GM18951 (cell line): ENCODE measurements at regions not wholly inside any gene's neighbourhood (a gene's known extent, or its start where the extent isn't known, plus 50 kb on each side); places are given as distances from the start of the nearest gene placed in this dataset.

Source experiments
- POLR2A ChIP-seq: IDR thresholded peaks from 4 replicates; pipeline ENCODE4 v1.6.1; 2011; ENCODE audit warnings: mild to moderate bottlenecking; ENCODE audit not compliant: insufficient read length, insufficient read depth; ENCODE audit errors: extremely low read depth
- in situ Hi-C: fragments of 300-500 bp; cut with MboI; formaldehyde crosslinking; loops from one replicate; pipeline ENCODE4 v1.12.0; 2022; ENCODE audit warnings: low sequenced_read_pairs, mixed read lengths, inconsistent platforms; ENCODE audit not compliant: unreplicated experiment

DNA sequence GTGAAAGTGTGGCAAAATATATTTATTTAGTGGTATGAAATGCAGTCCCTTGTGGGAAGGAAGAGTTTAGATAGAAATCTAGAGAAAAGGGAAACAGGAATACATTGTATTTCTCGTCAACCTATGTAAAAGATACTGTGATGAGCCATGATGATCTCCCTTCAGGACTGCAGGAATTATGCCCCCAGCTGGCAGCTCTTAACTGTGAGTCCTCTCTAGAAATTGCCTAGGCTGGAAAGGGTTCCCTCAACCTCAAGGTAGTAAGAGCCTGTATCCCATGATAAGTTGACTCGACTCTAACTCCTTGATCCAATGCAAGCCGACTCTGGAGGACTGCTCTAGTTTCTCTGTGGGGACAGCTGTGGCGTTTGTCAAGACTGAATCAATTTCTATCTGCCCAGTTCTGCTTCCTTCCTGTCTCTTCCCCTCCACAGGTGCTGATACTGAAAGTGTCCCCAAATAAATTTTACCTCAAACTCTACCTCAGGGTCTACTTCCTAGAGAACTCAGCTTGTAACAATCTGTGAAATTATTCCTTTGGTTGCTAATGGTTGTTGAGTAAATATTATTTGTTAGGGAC, 897.3 kb downstream of the METTL15 start:
- TF ChIP-seq POLR2A, result no peak
- in situ Hi-C loops, result no loop called here

DNA sequence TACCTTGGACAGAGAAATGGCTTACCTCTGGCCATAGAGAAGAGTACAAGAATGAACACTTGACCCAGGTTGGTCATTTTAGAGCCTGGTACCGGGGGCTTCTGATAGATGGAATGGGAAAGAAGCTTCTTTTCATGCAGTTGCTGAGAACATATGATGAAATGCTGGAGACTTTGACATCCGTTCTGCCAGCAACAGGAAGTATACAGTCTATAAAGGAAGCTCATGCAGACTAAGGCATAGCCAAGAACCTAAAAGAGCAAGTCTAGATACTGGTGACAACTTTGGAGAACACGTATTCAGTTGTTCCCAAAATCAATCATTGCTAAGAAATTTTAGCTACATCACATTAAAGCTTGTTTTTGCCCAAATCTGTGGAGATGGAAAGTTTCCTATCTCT, 894.6 kb downstream of the METTL15 start:
- in situ Hi-C loops, result no loop called here
- no peak for TF ChIP-seq POLR2A

DNA sequence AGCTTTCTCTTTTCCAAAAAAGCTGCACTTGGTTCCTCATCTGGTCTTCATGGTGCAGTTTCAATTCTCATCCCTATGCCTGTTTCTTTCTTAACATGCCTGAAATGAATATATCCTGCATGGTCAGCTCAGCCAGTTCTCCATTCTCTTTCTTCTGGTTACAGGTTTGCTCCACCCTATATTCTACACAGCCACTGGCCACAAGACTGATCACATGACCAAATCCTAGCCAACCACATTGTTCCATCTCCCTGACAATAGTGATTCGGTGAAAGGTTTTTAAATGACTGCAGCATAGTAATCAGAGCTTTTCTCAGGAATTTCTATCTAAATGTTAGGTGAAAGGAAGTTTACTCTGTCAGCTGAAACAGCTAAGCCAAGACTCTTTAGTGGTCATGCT, 891.4 kb downstream of the METTL15 start:
- in situ Hi-C loops, result no loop called here
- no peak for TF ChIP-seq POLR2A

DNA sequence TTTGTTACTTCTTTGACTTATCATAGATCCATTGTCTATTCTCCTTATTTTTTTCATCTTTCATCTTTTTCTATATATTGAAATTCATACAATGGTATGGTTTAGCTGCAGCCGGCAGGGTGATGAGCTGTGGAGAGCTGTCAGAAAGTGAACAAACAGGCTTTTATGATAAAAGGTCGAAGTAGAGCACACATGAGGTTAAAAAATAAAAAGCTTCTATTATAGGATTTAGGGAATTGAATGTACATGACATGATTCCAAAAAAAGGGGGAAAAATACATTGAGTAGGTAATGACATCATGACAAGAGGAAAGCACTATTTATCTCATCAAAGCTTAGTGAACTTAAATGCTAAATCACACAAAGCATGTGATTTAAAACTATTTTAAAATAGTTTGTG, 884.8 kb downstream of the METTL15 start:
- in situ Hi-C loops, result no loop called here

DNA sequence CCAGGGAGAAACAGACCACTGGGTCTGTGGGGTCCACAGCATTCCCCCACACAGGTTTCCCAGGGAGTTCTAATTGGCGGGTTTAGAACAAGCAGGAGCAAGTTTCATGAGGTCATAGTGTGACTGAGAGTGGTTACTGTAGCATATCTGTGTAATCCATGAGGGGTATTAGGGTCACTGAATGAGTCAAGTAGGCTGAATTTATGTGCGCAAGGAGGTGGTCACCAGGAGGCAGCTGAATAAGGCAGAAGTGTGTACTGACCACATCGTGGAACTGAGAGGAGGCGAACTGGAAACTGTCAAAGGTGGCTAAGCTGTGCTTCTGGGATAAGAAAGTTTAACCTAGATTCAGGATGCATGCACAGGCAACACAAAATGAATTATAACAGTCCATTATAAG, 876.0 kb downstream of the METTL15 start:
- TF ChIP-seq POLR2A, result no peak
- in situ Hi-C loops, result no loop called here

More for the DNA sequence above, 884.8 kb downstream of the METTL15 start:
- no peak for TF ChIP-seq POLR2A

DNA sequence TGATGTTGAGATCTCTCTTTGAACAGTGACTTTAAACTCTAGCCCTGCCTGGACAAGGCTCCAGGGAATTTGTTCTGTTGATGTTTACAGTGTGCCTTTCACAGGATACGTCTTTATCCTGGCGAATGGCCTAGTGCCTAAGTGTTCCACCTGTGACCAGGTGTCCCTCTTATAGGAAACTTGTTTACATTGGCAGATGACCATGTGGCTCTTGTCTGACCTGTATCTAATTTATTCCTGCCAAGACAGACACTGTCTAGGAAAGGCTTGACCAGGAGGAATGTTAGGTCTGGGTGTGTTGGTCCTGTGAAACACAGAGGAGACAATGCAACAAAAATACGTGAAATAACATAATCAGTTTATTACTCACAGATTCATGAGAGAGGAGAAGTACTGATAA, 875.6 kb downstream of the METTL15 start:
- in situ Hi-C loops, result no loop called here
- TF ChIP-seq POLR2A, result no peak

DNA sequence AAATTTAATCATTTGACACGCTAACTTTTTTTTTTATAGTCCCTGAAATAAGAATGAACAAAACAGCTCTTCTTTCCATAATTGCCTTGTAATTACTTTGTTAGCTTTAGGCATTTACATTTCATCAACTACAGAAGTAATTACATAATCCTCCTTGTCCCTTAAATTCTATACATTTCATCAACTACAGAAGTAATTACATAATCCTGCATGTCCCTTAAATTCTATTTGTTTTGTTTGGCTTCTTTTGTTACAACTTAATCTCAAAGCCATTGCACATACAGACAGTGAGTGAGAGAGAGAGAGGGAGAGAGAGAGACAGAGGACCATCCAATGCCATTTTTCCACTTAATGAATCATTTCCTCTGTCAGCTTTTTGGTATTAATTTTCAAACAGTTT, 873.2 kb downstream of the METTL15 start:
- in situ Hi-C loops, result no loop called here
- TF ChIP-seq POLR2A, result no peak

DNA sequence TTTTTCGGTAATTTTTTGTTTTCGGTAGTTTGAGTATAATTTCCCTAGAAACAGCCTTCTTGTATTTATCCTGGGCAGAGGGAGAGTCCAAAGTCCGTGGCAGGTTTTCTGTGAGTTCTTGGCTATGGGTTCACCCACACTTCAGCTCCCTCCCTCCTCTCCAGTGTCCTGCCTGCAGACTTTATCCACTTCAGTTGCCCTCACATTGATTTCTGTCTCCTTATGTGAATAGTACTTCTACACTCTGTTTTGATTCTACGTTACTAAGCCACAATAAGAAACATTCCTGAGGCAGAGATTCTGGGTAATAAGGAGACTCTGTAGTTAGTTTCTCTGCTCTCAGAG, 868.6 kb downstream of the METTL15 start:
- TF ChIP-seq POLR2A, result no peak
- in situ Hi-C loops, result no loop called here

DNA sequence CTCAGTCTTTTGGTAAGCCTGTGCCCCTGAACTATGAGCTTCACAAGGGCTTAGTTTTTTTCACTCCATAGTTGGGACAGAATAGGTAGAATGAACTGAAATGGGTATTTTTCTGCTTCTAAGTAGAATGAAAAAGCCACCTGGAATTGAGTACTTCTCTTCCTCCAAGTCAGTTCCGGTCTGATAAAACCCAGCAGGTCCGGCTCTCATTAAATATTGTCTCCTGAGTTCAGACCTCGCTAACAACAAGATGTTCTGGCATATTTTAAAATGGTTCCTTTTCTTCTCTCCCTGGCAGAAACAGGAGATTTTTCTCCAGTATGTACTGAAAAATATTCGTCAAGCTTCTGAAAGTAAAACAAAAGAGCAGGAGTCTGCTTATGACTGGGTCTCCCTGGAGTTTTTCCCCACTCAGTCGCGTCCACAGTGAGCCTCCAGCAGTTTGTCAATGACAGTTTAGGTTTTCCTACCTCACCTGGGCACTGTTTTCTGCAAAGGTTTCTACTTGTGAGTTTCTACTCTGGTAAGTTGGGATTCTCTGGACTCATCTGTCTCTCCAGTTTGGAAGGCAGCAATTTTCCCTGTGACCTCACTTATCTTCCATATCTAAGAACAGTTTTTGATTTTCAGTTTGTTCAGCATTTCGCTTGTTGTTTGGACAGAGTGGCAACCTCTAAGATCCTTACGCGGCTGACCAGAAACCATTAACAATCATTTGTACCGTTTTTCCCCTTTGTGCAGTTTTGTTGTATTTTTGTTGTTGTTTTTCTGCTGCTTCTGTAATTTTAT, 868.0 kb downstream of the METTL15 start:
- no peak for TF ChIP-seq POLR2A
- in situ Hi-C loops, result no loop called here

DNA sequence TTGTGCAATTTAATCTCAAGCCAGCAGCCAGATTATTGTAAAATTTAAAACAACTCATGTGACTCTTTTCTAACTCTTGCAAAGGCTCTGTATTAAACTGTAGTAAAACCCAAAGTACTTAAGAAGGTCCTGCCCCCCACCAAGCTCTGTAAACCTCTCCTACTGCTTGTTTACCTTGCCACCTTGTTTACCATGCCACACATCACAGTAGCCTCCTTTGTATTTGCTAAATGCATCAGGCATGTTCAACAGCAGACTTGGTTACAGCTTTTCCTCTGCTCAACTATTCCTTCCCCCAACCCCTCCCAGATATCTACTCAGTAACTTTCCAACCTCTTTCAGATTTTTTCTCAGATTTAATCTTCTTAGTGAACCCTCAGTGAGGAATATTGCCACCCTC, 861.6 kb downstream of the METTL15 start:
- TF ChIP-seq POLR2A, result no peak
- in situ Hi-C loops, result no loop called here

DNA sequence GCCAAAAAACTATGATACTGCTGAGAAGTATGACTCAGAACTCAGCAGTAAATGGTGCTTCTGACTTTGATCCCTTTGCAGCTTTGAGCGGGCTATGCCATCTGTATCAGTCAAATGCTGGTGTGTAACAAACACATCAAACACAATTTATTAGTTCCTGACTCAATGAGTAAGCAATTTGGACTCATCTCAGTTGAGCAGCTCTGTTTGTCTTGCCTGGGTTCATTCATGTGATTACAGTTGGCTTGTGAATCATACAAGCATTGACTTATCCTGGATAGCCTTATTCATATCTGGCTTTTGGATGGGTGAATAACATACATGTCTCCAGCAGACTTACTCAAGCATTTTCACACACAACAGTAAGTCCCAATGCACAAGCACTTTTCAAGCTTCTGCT, 858.8 kb downstream of the METTL15 start:
- in situ Hi-C loops, result no loop called here
- TF ChIP-seq POLR2A, result no peak

DNA sequence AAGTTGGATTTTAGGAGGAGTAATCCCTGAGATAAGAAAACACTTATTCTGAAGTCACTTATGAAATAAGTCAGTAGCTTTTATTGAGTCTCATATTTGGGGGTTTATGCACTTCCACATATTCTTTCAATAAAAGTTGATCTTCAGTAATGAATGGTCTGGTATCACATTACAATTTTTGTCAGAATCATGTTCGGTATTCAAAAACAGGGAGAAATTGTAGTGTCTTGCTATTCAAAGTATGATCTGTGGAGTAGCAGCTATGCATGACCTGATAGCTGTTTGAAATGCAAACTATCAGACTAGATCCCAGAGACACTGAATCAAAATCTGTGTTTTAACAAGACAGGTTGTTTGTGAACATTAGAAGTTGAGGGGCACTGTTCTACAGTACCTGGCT, 857.6 kb downstream of the METTL15 start:
- in situ Hi-C loops, result no loop called here
- no peak for TF ChIP-seq POLR2A

DNA sequence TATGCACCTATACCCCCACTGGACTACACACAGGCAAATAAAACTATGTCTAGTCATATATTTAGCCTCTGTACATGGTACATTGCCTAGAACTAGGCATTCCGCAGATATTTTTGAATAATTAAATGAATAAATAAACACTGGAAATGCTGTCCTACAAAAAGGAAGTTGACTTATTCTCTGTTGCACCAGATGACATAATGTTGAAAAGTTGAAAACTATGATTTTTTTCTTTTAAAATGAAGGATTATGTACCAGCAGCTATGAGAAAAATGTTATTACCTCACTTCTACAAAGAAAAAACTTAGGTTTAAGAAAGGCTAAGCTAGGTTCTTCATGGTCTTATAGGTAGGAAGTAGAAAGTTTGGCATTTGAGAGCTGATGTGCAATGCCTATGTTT, 856.6 kb downstream of the METTL15 start:
- TF ChIP-seq POLR2A, result no peak
- in situ Hi-C loops, result no loop called here

DNA sequence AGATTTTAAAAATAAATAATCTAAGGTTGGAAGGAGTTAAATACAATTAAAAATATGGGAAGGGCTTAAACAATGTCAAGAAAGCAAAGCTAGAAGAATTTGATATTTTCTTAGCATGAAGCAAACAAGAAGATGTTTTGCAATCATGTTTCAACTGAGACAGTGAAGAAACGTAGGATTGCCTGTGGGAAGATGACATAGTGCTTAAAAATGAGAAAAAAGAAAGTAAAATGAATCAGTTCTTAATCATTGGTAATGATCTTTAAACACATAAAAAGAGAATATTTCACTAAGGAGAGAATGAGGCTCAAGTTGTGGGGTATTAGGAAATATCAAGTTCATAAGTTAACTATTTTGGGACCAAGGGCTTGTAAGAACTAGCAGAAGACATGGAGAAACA, 855.0 kb downstream of the METTL15 start:
- in situ Hi-C loops, result no loop called here
- no peak for TF ChIP-seq POLR2A
